ENCODE measurements at regions not wholly inside any gene's neighbourhood (a gene's known extent, or its start where the extent isn't known, plus 50 kb on each side); places are given as distances from the start of the nearest gene placed in this dataset.
A peak's percentile ranks its signal among the peaks of the same experiment; 100 is the strongest.

DNA sequence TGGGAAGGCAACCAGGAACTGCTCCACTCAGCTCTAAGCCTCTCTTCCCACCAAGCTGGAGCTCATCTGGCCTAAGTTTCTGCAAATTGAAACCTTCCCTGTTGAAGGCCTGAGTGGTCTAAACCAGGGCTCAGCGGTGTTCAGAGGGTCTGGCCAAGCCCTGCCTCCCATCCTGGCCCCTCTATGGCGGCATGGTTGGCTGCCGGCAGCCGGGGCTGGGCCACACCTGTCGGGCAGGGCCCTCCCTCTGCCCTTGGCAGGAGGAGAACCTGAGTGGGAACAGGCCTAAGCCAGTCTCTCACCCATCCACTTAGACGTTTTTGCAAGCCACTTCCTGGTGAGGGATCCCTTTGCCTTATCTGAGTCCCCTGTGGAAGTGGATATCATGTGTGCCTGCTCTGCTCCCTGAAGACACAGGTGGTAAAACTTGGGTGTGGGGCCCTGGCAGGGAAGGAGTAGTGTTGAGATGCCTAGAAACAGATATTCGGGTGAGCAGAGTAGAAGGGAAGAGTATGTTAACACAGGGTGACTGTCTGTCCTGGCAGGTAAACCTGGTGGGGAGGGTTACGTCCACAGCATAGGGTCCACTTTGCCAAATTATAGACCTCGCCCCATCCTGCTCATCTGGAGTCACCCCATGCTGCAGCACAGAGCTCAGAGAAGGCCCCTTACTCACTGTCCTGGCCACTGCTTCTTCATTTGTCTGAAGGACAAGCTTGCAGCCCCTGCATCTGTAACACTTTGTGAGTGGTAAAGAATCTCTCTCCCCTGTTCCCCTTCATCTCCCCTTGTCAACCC is 63.0 kb upstream of the SIX2 start:
- TF ChIP-seq, protein P1, sequence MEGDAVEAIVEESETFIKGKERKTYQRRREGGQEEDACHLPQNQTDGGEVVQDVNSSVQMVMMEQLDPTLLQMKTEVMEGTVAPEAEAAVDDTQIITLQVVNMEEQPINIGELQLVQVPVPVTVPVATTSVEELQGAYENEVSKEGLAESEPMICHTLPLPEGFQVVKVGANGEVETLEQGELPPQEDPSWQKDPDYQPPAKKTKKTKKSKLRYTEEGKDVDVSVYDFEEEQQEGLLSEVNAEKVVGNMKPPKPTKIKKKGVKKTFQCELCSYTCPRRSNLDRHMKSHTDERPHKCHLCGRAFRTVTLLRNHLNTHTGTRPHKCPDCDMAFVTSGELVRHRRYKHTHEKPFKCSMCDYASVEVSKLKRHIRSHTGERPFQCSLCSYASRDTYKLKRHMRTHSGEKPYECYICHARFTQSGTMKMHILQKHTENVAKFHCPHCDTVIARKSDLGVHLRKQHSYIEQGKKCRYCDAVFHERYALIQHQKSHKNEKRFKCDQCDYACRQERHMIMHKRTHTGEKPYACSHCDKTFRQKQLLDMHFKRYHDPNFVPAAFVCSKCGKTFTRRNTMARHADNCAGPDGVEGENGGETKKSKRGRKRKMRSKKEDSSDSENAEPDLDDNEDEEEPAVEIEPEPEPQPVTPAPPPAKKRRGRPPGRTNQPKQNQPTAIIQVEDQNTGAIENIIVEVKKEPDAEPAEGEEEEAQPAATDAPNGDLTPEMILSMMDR (IDR thresholded peaks at IDR 0.05; ENCODE audit: unreplicated experiment in 3 of 3), result no peak
- Mint-ChIP-seq H3K27ac (no peak overlapping the region), H3K27me3 (ENCODE audit: low read depth) (peaks cover 12% of the 10 kb centered on the region), H3K4me1 (peaks cover 58% of the 10 kb centered on the region), H3K4me3 (no peak overlapping the region), H3K36me3 (ENCODE audit: low read depth) (no peaks in the 10 kb centered on the region), H3K9me3 (peaks cover 5% of the 10 kb centered on the region)

DNA sequence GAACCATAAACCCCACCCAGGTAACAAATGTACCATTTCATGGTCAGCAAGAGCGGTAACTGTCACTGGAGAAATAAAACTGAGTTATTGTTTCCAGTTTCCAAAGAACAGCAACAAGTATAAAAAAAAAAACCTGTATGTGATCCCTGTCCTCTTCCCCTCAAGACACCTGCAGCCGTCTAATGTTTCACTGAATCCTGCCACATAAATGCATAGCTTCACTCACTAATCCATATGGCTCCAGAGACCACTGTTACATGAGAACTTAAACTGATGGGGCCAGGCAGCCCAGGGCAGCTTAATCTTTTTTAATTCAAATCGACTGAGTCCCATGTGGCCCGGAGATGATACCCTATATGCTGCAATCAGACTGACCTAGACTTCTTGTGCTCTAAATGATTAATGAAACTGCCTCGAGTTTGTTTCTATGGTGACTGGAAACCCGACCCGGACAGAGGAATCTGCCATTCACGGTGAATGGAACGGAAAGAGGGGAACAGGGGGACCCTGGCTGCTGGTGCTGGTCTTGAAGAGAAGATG is 60.9 kb upstream of the SIX2 start:
- TF ChIP-seq, protein P1 (IDR thresholded peaks at IDR 0.05; ENCODE audit: unreplicated experiment in 3 of 3), result no peak
- Mint-ChIP-seq H3K4me1 (peaks cover 60% of the 10 kb centered on the region), H3K27ac (peak overlapping the region; percentile 24 to 88 (median 56))

DNA sequence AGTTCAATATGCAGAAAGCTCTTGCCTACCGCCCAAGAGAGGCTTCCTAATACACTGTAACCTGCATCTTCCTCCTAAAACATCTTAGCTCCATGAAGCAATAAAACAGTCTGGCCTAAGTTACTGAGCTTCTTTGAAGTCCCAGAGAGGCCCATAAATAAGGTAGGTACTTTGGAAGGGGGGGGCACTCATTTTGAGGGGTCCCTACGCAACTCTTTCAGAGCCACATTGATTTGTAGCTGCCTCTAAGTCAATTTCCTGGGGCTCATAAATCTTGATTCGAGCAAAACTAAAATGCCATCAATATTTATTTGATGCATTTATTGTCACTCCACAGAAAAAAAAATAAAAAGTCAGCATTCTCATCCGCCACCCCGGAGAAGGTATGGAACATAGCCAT is 60.4 kb upstream of the SIX2 start:
- TF ChIP-seq, protein P1 (IDR thresholded peaks at IDR 0.05; ENCODE audit: unreplicated experiment in 3 of 3), result no peak
- Mint-ChIP-seq H3K36me3 (ENCODE audit: low read depth) (peaks cover 3% of the 10 kb centered on the region), H3K4me1 (peaks cover 60% of the 10 kb centered on the region), H3K27ac (peak overlapping the region; percentile 24 to 88 (median 56)), H3K9me3 (peaks cover 7% of the 10 kb centered on the region), H3K4me3 (peak overlapping the region in 1 of 3 experiments; percentile 6), H3K27me3 (ENCODE audit: low read depth) (peaks cover 12% of the 10 kb centered on the region)

More for the DNA sequence above, 60.9 kb upstream of the SIX2 start:
- Mint-ChIP-seq H3K27me3 (ENCODE audit: low read depth) (peaks cover 12% of the 10 kb centered on the region), H3K9me3 (peaks cover 9% of the 10 kb centered on the region), H3K36me3 (ENCODE audit: low read depth) (peaks cover 3% of the 10 kb centered on the region), H3K4me3 (peak overlapping the region in 2 of 3 experiments; percentile 6 to 20)

DNA sequence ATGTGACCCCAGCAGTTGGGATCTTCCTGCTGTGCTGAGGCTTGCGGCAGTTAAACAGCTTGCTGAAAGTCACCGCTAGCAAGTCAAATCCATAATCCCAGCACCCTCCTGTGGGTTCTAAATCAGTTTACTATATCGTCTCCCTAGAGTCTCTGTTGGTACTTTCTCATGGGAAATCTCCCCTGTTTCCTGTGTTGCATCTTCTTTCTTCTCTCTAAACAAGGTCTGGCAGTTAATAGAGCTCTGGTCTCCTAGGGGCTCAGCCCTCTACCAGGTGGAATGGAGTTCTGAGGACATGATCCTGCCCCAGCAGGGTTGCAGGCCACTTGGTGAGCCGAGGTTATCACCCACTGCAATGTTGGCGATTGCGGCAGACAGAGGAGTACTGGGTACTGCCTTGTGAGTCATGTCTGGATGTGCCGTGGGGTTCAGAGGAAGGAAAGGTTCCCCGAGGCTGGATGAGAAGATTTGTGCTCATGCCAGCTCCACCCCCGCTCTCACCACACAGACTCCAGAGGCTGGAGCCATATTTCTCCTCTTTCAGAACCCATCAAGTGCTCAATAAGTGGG is 59.4 kb upstream of the SIX2 start:
- Mint-ChIP-seq H3K4me3 (no peak overlapping the region), H3K4me1 (peaks cover 60% of the 10 kb centered on the region), H3K27me3 (ENCODE audit: low read depth) (peaks cover 11% of the 10 kb centered on the region), H3K27ac (peak overlapping the region in 2 of 3 experiments; percentile 56 to 88), H3K9me3 (peaks cover 3% of the 10 kb centered on the region), H3K36me3 (ENCODE audit: low read depth) (peaks cover 3% of the 10 kb centered on the region)
- TF ChIP-seq, protein P1 (IDR thresholded peaks at IDR 0.05; ENCODE audit: unreplicated experiment in 3 of 3), result no peak

DNA sequence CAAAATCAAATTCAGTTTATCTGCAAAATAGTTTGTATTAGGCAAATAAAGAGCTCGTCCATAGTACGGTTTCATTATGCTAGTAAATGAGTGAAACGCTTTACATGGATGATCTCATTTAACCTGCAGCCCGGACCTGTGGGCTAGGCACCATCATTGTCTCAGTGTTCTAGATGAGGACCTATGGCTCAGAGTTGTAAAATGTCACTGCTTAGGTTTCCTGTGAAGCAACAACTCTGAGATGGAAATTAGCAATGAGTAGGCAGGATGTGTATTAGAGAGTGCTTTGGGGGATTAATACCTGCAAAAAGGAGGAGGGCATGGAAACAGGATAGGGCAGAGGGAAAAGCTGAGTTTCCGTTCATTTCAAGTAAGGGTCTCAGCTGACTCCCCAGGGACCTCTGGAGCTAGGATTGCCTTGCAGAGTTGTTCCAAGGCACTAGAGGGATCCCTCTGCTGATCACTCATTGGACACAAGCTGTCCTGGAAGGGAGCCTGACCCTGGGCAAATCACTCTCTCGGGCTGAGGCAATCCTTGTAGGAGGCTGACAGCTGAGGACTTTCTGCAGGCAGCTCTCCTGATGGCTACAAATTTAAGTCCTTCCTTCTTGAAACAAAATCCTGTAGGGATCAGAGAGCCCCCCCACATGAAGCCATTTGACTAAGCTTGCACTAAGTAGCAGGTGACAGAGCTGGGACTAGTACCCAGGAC is 58.8 kb upstream of the SIX2 start:
- peaks cover 7% of the 10 kb centered on the region for H3K27me3 Mint-ChIP-seq (ENCODE audit: low read depth)
- H3K9me3 Mint-ChIP-seq, result peaks cover 3% of the 10 kb centered on the region
- peaks cover 56% of the 10 kb centered on the region for H3K4me1 Mint-ChIP-seq
- H3K27ac Mint-ChIP-seq, result peak overlapping the region in 1 of 3 experiments; percentile 88
- H3K4me3 Mint-ChIP-seq, result no peak overlapping the region
- peaks cover 3% of the 10 kb centered on the region for H3K36me3 Mint-ChIP-seq (ENCODE audit: low read depth)
- TF ChIP-seq, protein P1 (IDR thresholded peaks at IDR 0.05; ENCODE audit: unreplicated experiment in 3 of 3), result peak in 1 of 3 experiments; percentile 13

Data from nephron (organoid).